Effector memory CD4-positive, alpha-beta T cell (primary cell): ENCODE measurements at regions not wholly inside any gene's neighbourhood (a gene's known extent, or its start where the extent isn't known, plus 50 kb on each side); places are given as distances from the start of the nearest gene placed in this dataset.

Source experiments
- DNase-seq, 3 donors: peaks; one replicate each; pipeline ENCODE4 v3.0.0-alpha.2; 2020
- H3K27ac ChIP-seq: 2 replicates; pipeline ENCODE4 v1.7.0; 2013; ENCODE audit warnings: mild to moderate bottlenecking, low read length, moderate library complexity; ENCODE audit not compliant: insufficient read depth, poor library complexity, severe bottlenecking
- H3K27me3 ChIP-seq: replicated peaks from 2 replicates; pipeline ENCODE4 v1.7.0; 2013; ENCODE audit warnings: mild to moderate bottlenecking, low read length; ENCODE audit not compliant: insufficient read depth, control insufficient read depth, poor library complexity, severe bottlenecking
- H3K36me3 ChIP-seq: 2 replicates; pipeline ENCODE4 v1.7.0; 2013; ENCODE audit warnings: mild to moderate bottlenecking, low read length, moderate library complexity; ENCODE audit not compliant: control insufficient read depth, insufficient read depth
- H3K4me1 ChIP-seq: 2 replicates; pipeline ENCODE4 v1.7.0; 2013; ENCODE audit warnings: low read length, mild to moderate bottlenecking; ENCODE audit not compliant: control insufficient read depth, insufficient read depth, poor library complexity, severe bottlenecking
- H3K4me3 ChIP-seq: 2 replicates; pipeline ENCODE4 v1.7.0; 2013; ENCODE audit warnings: low read length, low read depth, mild to moderate bottlenecking; ENCODE audit not compliant: insufficient read depth, poor library complexity, severe bottlenecking
- H3K9me3 ChIP-seq: 2 replicates; pipeline ENCODE4 v1.7.0; 2013; ENCODE audit warnings: mild to moderate bottlenecking, low read length, moderate library complexity; ENCODE audit not compliant: control insufficient read depth

GRCh38 chr6:90454836-90455427, 131.9 kb downstream of the MAP3K7 start:
- peaks cover 14% of the 10 kb centered on the region for H3K4me1 ChIP-seq
- H3K4me3 ChIP-seq = no peak overlapping the region
- H3K27ac ChIP-seq = no peak overlapping the region
- DNase-seq = no peak
- H3K9me3 ChIP-seq = no peaks in the 10 kb centered on the region
- no peaks in the 10 kb centered on the region for H3K27me3 ChIP-seq
- no peaks in the 10 kb centered on the region for H3K36me3 ChIP-seq

GRCh38 chr6:90450268-90450953, 136.5 kb downstream of the MAP3K7 start:
- H3K27ac ChIP-seq = no peak overlapping the region
- no peaks in the 10 kb centered on the region for H3K36me3 ChIP-seq
- H3K4me3 ChIP-seq = no peak overlapping the region
- no peaks in the 10 kb centered on the region for H3K27me3 ChIP-seq
- DNase-seq = no peak
- no peaks in the 10 kb centered on the region for H3K9me3 ChIP-seq
- H3K4me1 ChIP-seq = no peaks in the 10 kb centered on the region

GRCh38 chr6:90449311-90449710, 137.6 kb downstream of the MAP3K7 start:
- no peaks in the 10 kb centered on the region for H3K27me3 ChIP-seq
- DNase-seq = no peak
- no peaks in the 10 kb centered on the region for H3K4me1 ChIP-seq
- no peak overlapping the region for H3K4me3 ChIP-seq
- H3K36me3 ChIP-seq = no peaks in the 10 kb centered on the region
- no peaks in the 10 kb centered on the region for H3K9me3 ChIP-seq
- H3K27ac ChIP-seq = no peak overlapping the region

GRCh38 chr6:90448836-90449235, 138.0 kb downstream of the MAP3K7 start:
- H3K9me3 ChIP-seq = no peaks in the 10 kb centered on the region
- no peak overlapping the region for H3K27ac ChIP-seq
- DNase-seq = no peak
- H3K4me3 ChIP-seq = no peak overlapping the region
- no peaks in the 10 kb centered on the region for H3K4me1 ChIP-seq
- H3K27me3 ChIP-seq = no peaks in the 10 kb centered on the region
- no peaks in the 10 kb centered on the region for H3K36me3 ChIP-seq

- no peak overlapping the region for H3K27ac ChIP-seq
- H3K4me3 ChIP-seq = no peak overlapping the region
- no peaks in the 10 kb centered on the region for H3K9me3 ChIP-seq
- H3K4me1 ChIP-seq = no peaks in the 10 kb centered on the region
- no peaks in the 10 kb centered on the region for H3K36me3 ChIP-seq
- H3K27me3 ChIP-seq = no peaks in the 10 kb centered on the region
- DNase-seq = no peak
These were observed 140.7 kb downstream of the MAP3K7 start for GRCh38 chr6:90446164-90446563.

- Histone ChIP-seq H3K4me3 (no peak overlapping the region), H3K4me1 (no peaks in the 10 kb centered on the region), H3K27me3 (no peaks in the 10 kb centered on the region), H3K9me3 (no peaks in the 10 kb centered on the region), H3K27ac (no peak overlapping the region), H3K36me3 (no peaks in the 10 kb centered on the region)
- DNase-seq = no peak
These were observed 141.3 kb downstream of the MAP3K7 start for GRCh38 chr6:90445533-90446108.

GRCh38 chr6:90444160-90444714, 142.6 kb downstream of the MAP3K7 start:
- H3K9me3 ChIP-seq = no peaks in the 10 kb centered on the region
- no peak overlapping the region for H3K4me3 ChIP-seq
- DNase-seq = no peak
- H3K27ac ChIP-seq = no peak overlapping the region
- no peaks in the 10 kb centered on the region for H3K36me3 ChIP-seq
- H3K4me1 ChIP-seq = no peaks in the 10 kb centered on the region
- H3K27me3 ChIP-seq = no peaks in the 10 kb centered on the region

- no peak overlapping the region for H3K27ac ChIP-seq
- no peak overlapping the region for H3K4me3 ChIP-seq
- no peaks in the 10 kb centered on the region for H3K9me3 ChIP-seq
- no peaks in the 10 kb centered on the region for H3K27me3 ChIP-seq
- DNase-seq = no peak
- no peaks in the 10 kb centered on the region for H3K36me3 ChIP-seq
- no peaks in the 10 kb centered on the region for H3K4me1 ChIP-seq
These were observed 144.5 kb downstream of the MAP3K7 start for GRCh38 chr6:90442366-90442765.

GRCh38 chr6:90440586-90441283, 144.1 kb upstream of the BACH2 start:
- no peaks in the 10 kb centered on the region for H3K4me1 ChIP-seq
- DNase-seq = no peak

GRCh38 chr6:90439586-90439985, 142.9 kb upstream of the BACH2 start:
- Histone ChIP-seq H3K36me3 (no peaks in the 10 kb centered on the region), H3K27me3 (no peaks in the 10 kb centered on the region), H3K27ac (no peak overlapping the region), H3K4me3 (no peak overlapping the region), H3K9me3 (no peaks in the 10 kb centered on the region), H3K4me1 (no peaks in the 10 kb centered on the region)
- no peak for DNase-seq

More at GRCh38 chr6:90440586-90441283, 144.1 kb upstream of the BACH2 start:
- H3K4me3 ChIP-seq = no peak overlapping the region
- H3K27me3 ChIP-seq = no peaks in the 10 kb centered on the region
- H3K27ac ChIP-seq = no peak overlapping the region
- no peaks in the 10 kb centered on the region for H3K9me3 ChIP-seq
- H3K36me3 ChIP-seq = no peaks in the 10 kb centered on the region
